Small intestine (tissue), 7 donors: ENCODE measurements at regions not wholly inside any gene's neighbourhood (a gene's known extent, or its start where the extent isn't known, plus 50 kb on each side); places are given as distances from the start of the nearest gene placed in this dataset.

Experiments
- DNase-seq, 2 donors: peaks; one replicate each; pipeline versions ENCODE4 v3.0.0 to v3.0.0-alpha.2; 2013
- FAIRE-seq: peaks from 2 replicates; lab custom pipeline; 2012; peaks lifted over from hg19 to GRCh38; lab: Jason Lieb, UNC
- H3K27ac ChIP-seq, 3 donors: one replicate each; pipeline ENCODE4 v1.5.1; 2013; ENCODE audit warnings: low read length in 2 of 3, mild to moderate bottlenecking in 2 of 3, control low read depth in 1 of 3, inconsistent platforms in 1 of 3, low read depth in 1 of 3, moderate library complexity in 1 of 3
- H3K27me3 ChIP-seq, 3 donors: one replicate each; pipeline ENCODE4 v1.6.1; 2013; ENCODE audit warnings: low read length in 3 of 3, inconsistent platforms in 1 of 3; ENCODE audit not compliant: control insufficient read depth in 3 of 3, insufficient read depth in 3 of 3
- H3K36me3 ChIP-seq, 3 donors: one replicate each; pipeline ENCODE4 v1.6.1; 2013; ENCODE audit warnings: low read length in 3 of 3, inconsistent platforms in 1 of 3, low read depth in 1 of 3, mild to moderate bottlenecking in 1 of 3, moderate library complexity in 1 of 3; ENCODE audit not compliant: control insufficient read depth in 3 of 3, insufficient read depth in 2 of 3
- H3K4me1 ChIP-seq, 3 donors: one replicate each; pipeline ENCODE4 v1.6.1; 2013; ENCODE audit warnings: low read length in 2 of 3, inconsistent platforms in 1 of 3, low read depth in 1 of 3, mild to moderate bottlenecking in 1 of 3, moderate library complexity in 1 of 3; ENCODE audit not compliant: control insufficient read depth in 3 of 3, insufficient read depth in 2 of 3
- H3K4me3 ChIP-seq, 3 donors: one replicate each; pipeline ENCODE4 v1.5.1; 2013; ENCODE audit warnings: low read length in 3 of 3, control low read depth in 1 of 3, inconsistent platforms in 1 of 3, low read depth in 1 of 3, mild to moderate bottlenecking in 1 of 3, moderate library complexity in 1 of 3
- H3K9me3 ChIP-seq, 2 donors: one replicate each; pipeline ENCODE4 v1.6.1; 2013; ENCODE audit warnings: low read depth in 1 of 2, low read length in 1 of 2; ENCODE audit not compliant: control insufficient read depth in 2 of 2, insufficient read depth in 1 of 2
- WGBS, 3 donors: extraction: QIAGEN DNeasy Blood & Tissue Kit; methylation state at CpG; one replicate each; pipeline ENCODE4 v1.1.7; 2013; 5-methylcytosine and 5-hydroxymethylcytosine counted together
- donor health status: healthy with polysubstance abuse.
- donor health status: control.
- donor health status: control.
- donor health status: Bipolar disorder and iron deficiency.
- donor health status: healthy.

- Histone ChIP-seq H3K27ac (peak overlapping the region in 2 of 3 donors; percentile 92 to 94), H3K36me3 (peaks cover 0 to 68% (median 0%) of the 10 kb centered on the region in 3 donors), H3K4me1 (peaks cover 18 to 79% (median 19%) of the 10 kb centered on the region in 3 donors), H3K27me3 (no peaks in the 10 kb centered on the region), H3K4me3 (peak overlapping the region in 1 of 3 donors; percentile 9), H3K9me3 (peaks cover 0 to 6% of the 10 kb centered on the region in 2 donors)
- FAIRE-seq (no peak), DNase-seq (no peak)
- WGBS, 3 donors: 74 to 91% (median 81%) methylated on average over 17 to 18 of the region's 18 CpGs
These were observed 315.6 kb downstream of the SEC14L1 start for GRCh38 chr17:77456271-77456950.

DNA sequence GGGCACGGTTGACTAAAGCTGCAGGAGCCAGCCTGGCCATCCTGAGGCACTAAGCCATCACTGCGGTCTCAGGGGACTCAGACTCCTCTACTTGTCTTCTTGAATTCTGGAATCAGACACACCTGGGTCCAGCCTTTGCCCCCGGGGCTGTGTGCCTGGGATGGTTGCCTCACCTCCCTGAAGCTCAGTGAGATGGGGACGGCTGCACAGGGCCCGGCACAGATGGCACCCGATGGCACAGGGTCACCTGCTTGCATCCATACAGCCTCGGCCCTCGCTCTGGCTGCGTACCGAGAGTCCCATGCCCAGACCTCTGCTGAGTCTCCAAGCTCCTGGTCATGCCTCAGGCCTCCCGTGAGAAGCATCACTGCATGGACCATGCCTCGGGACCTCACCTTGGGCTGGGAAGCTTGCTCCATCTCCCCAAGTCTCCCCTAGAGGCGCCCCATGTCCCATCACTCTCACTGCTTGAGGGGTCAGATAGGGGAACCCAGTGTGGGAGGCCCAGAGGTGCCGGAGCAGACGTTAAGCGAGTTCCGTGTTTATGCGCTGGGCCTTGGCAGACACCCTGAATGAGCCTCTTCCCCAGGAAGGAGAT, 316.3 kb downstream of the SEC14L1 start:
- no peak for FAIRE-seq

DNA sequence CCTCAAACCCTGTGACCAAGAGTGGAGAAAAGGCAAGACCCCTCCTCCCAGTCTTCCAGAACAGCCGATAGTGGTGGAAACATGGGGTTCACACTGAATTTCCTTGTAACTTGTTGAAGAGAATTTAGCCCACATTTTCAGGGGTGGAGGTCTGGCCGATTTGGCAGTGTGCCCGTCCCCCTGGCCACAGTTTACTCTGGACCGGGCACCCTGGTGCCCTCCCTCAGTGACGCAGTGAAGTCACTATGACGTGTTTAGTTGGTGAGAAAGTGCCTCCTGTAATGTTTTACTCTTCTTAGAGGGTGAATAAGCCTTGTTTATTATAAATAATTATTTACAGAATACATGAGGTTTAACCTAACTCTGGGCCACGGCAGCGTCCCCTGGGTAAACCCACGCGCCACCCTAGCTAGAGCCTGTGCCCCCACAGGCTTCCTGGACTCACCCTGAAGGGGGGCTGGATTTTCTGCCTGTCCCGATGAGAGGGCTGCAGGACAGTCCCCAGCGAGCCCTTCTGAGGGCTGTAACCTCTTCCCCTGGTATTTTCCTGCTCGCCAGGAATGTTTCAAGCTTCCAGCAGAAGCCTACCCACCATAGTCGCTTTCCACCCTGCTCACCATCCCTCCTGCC, 316.9 kb downstream of the SEC14L1 start:
- peaks cover 19 to 82% (median 23%) of the 10 kb centered on the region in 3 donors for H3K4me1 ChIP-seq
- H3K4me3 ChIP-seq: peak overlapping the region in 1 of 3 donors; percentile 17
- H3K27me3 ChIP-seq: no peaks in the 10 kb centered on the region
- H3K9me3 ChIP-seq: peaks cover 0 to 6% of the 10 kb centered on the region in 2 donors
- peaks cover 0 to 77% (median 0%) of the 10 kb centered on the region in 3 donors for H3K36me3 ChIP-seq
- FAIRE-seq: no peak
- 69 to 87% (median 71%) methylated on average over 14 of the region's 14 CpGs for WGBS, 3 donors
- peak overlapping the region in 2 of 3 donors; percentile 92 to 94 for H3K27ac ChIP-seq
- DNase-seq: no peak

More for the DNA sequence above, 316.3 kb downstream of the SEC14L1 start:
- peaks cover 0 to 71% (median 0%) of the 10 kb centered on the region in 3 donors for H3K36me3 ChIP-seq
- peaks cover 0 to 6% of the 10 kb centered on the region in 2 donors for H3K9me3 ChIP-seq
- H3K4me1 ChIP-seq: peaks cover 20 to 84% (median 23%) of the 10 kb centered on the region in 3 donors
- DNase-seq: no peak
- peak overlapping the region in 2 of 3 donors; percentile 92 to 94 for H3K27ac ChIP-seq
- 72 to 82% (median 75%) methylated on average over 18 of the region's 18 CpGs for WGBS, 3 donors
- no peak overlapping the region for H3K4me3 ChIP-seq
- no peaks in the 10 kb centered on the region for H3K27me3 ChIP-seq

GRCh38 chr17:77458202-77459017, 317.6 kb downstream of the SEC14L1 start:
- H3K9me3 ChIP-seq: peaks cover 0 to 6% of the 10 kb centered on the region in 2 donors
- H3K27ac ChIP-seq: peak overlapping the region in 2 of 3 donors; percentile 92 to 94
- H3K4me1 ChIP-seq: peaks cover 14 to 74% (median 18%) of the 10 kb centered on the region in 3 donors
- peaks cover 0 to 79% (median 0%) of the 10 kb centered on the region in 3 donors for H3K36me3 ChIP-seq
- no peak for FAIRE-seq
- no peak for DNase-seq
- no peaks in the 10 kb centered on the region for H3K27me3 ChIP-seq
- 70 to 77% (median 74%) methylated on average over 21 of the region's 21 CpGs for WGBS, 3 donors
- H3K4me3 ChIP-seq: peak overlapping the region in 1 of 3 donors; percentile 6

GRCh38 chr17:77459018-77459755, 318.4 kb downstream of the SEC14L1 start:
- WGBS, 3 donors: 79 to 88% (median 80%) methylated on average over 19 of the region's 19 CpGs
- H3K4me3 ChIP-seq: no peak overlapping the region
- H3K27ac ChIP-seq: peak overlapping the region; percentile 36 to 94 (median 92)
- no peaks in the 10 kb centered on the region for H3K27me3 ChIP-seq
- no peak for FAIRE-seq
- H3K36me3 ChIP-seq: peaks cover 0 to 77% (median 0%) of the 10 kb centered on the region in 3 donors
- H3K9me3 ChIP-seq: peaks cover 0 to 6% of the 10 kb centered on the region in 2 donors
- H3K4me1 ChIP-seq: peaks cover 14 to 70% (median 18%) of the 10 kb centered on the region in 3 donors
- DNase-seq: no peak

DNA sequence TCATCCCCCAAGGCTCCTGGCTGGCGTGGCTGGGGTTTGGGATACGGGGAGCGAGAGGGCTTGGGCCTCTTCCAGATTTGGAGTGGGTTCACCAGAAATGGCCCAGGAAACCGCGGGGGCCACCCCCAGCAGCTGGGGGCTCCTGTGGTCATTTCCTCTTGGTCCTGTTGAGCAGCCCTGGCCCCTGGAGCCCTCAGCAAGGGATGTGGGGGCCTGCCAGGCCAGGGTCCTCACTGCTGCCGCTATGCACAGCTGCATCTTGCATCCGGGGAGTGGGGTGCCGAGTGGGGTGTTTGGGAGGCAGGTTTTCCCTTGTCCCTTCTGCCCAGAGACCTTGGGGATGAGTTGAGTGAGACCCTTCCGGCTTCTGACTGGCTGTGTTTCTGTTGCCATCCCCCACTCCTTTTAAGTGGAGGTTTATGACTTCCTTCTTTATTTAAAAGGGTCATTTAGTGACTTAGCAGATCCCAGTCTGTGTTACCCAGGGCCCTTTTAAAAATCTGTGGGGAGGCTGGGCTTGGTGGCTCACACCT, 319.8 kb downstream of the SEC14L1 start:
- no peaks in the 10 kb centered on the region for H3K27me3 ChIP-seq
- H3K27ac ChIP-seq: peak overlapping the region; percentile 92 to 94 (median 92)
- H3K36me3 ChIP-seq: peaks cover 0 to 65% (median 0%) of the 10 kb centered on the region in 3 donors
- H3K4me1 ChIP-seq: peaks cover 11 to 66% (median 20%) of the 10 kb centered on the region in 3 donors
- 24 to 48% (median 31%) methylated on average over 9 of the region's 9 CpGs for WGBS, 3 donors
- H3K9me3 ChIP-seq: peaks cover 0 to 6% of the 10 kb centered on the region in 2 donors
- DNase-seq: peak in 1 of 2 donors; percentile 52
- H3K4me3 ChIP-seq: peak overlapping the region in 1 of 3 donors; percentile 32
- FAIRE-seq: no peak

- peaks cover 11 to 69% (median 20%) of the 10 kb centered on the region in 3 donors for H3K4me1 ChIP-seq
- WGBS, 3 donors: 51 to 64% (median 60%) methylated on average over 16 of the region's 16 CpGs
- H3K36me3 ChIP-seq: peaks cover 0 to 65% (median 0%) of the 10 kb centered on the region in 3 donors
- H3K4me3 ChIP-seq: no peak overlapping the region
- DNase-seq (no peak), FAIRE-seq (no peak)
- H3K27ac ChIP-seq: peak overlapping the region; percentile 40 to 88 (median 75)
- H3K9me3 ChIP-seq: peaks cover 0 to 6% of the 10 kb centered on the region in 2 donors
- H3K27me3 ChIP-seq: no peaks in the 10 kb centered on the region
These were observed 320.7 kb downstream of the SEC14L1 start for GRCh38 chr17:77461277-77462057.
